HCT116 (cell line): ENCODE measurements at regions not wholly inside any gene's neighbourhood (a gene's known extent, or its start where the extent isn't known, plus 50 kb on each side); places are given as distances from the start of the nearest gene placed in this dataset.

Experiments
- ATAC-seq: fragments of 200-7000 bp; cut with Tn5 transposase; 2 replicates; pipeline ENCODE4 v1.9.1; 2020; ENCODE audit warnings: mild to moderate bottlenecking, moderate library complexity
- BruUV-seq: library from RNA; stranded (reverse); fragments of 400-500 nt; replicated peaks from 2 replicates; lab custom pipeline; 2021; lab: Mats Ljungman, UMichigan
- CTCF ChIA-PET: fragments of 300-600 bp; sonication (Branson Sonifier 250); formaldehyde crosslinking; loops from one replicate; lab custom pipeline; 2021; ENCODE audit warnings: antibody characterized with exemption; lab: Charles Lee
- POLR2A ChIA-PET: fragments of 300-600, 350-600 bp; sonication (Branson Sonifier 250); formaldehyde crosslinking; loops from one replicate; lab custom pipeline; 2021; ENCODE audit warnings: antibody characterized with exemption; lab: Charles Lee
- RAD21 ChIA-PET, 2 experiments: fragments of 300-600 bp; sonication (Branson Sonifier 250); formaldehyde crosslinking; loops; one replicate each; lab custom pipeline; 2023; ENCODE audit warnings: low total read pairs in 2 of 2; ENCODE audit not compliant: uncharacterized antibody in 2 of 2, unreplicated experiment in 2 of 2, low non-redundant PET in 1 of 2; lab: Charles Lee
- DNase-seq: peaks from one replicate; pipeline ENCODE4 v3.0.0-alpha.2; 2010; ENCODE audit warnings: low read depth, low spot score
- H2AFZ ChIP-seq: fragments of 200-600 bp; shearing (Covaris generic), sonication (generic); 2 replicates; pipeline ENCODE4 v1.6.1; 2017; ENCODE audit warnings: low read depth, mixed run types, mixed read lengths, antibody characterized with exemption, low read length; ENCODE audit not compliant: poor library complexity, severe bottlenecking
- H3K27ac ChIP-seq: 2 replicates; pipeline ENCODE4 v1.5.1; 2012; ENCODE audit warnings: low read depth, low read length
- H3K27me3 ChIP-seq: fragments of 200-600 bp; sonication (generic); 2 replicates; pipeline ENCODE4 v1.6.1; 2016; ENCODE audit warnings: mixed run types, low read length, mixed read lengths; ENCODE audit not compliant: insufficient read depth
- H3K36me3 ChIP-seq, 2 experiments: fragments of 200-500 bp in 1 of 2; fragments of 200-600 bp in 1 of 2; sonication (Bioruptor generic) in 1 of 2; sonication (generic) in 1 of 2; 2 replicates each; pipeline versions ENCODE4 v1.5.1 to v1.6.1; 2014 to 2016; ENCODE audit warnings: low read length in 2 of 2, inconsistent platforms in 1 of 2, mixed read lengths in 1 of 2, mixed run types in 1 of 2; ENCODE audit not compliant: insufficient read depth in 2 of 2, control insufficient read depth in 1 of 2
- H3K4me1 ChIP-seq, 2 experiments: fragments of 200-600 bp in 1 of 2; sonication (generic) in 1 of 2; 2 replicates each; pipeline versions ENCODE4 v1.5.1 to v1.6.1; 2012 to 2017; ENCODE audit warnings: low read length in 2 of 2, inconsistent platforms in 1 of 2, mild to moderate bottlenecking in 1 of 2, mixed read lengths in 1 of 2, mixed run types in 1 of 2, moderate library complexity in 1 of 2; ENCODE audit not compliant: insufficient read depth in 2 of 2, control insufficient read depth in 1 of 2
- H3K4me2 ChIP-seq: fragments of 200-600 bp; sonication (generic); 2 replicates; pipeline ENCODE4 v1.6.1; 2017; ENCODE audit warnings: mixed run types, low read length, mixed read lengths
- H3K4me3 ChIP-seq, 2 experiments: fragments of 200-600 bp in 1 of 2; sonication (generic) in 1 of 2; replicated peaks in 1 of 2; 2 replicates each; pipeline ENCODE4 v1.5.1; 2011 to 2016; ENCODE audit warnings: low read length in 2 of 2, control low read depth in 1 of 2, low read depth in 1 of 2, mild to moderate bottlenecking in 1 of 2, mixed read lengths in 1 of 2, mixed run types in 1 of 2
- H3K79me2 ChIP-seq: fragments of 200-600 bp; sonication (generic); 2 replicates; pipeline ENCODE4 v1.6.1; 2017; ENCODE audit warnings: mild to moderate bottlenecking, mixed run types, low read length, moderate library complexity, mixed read lengths; ENCODE audit not compliant: insufficient read depth
- H3K9ac ChIP-seq: fragments of 200-600 bp; sonication (generic); 2 replicates; pipeline ENCODE4 v1.6.1; 2016; ENCODE audit warnings: low read length, mixed read lengths
- H3K9me2 ChIP-seq: fragments of 200-600 bp; sonication (generic), shearing (Covaris generic); 2 replicates; pipeline ENCODE4 v1.6.1; 2017; ENCODE audit warnings: mixed run types, mild to moderate bottlenecking, moderate library complexity; ENCODE audit not compliant: insufficient read depth
- H3K9me3 ChIP-seq, 2 experiments: fragments of 200-500 bp in 1 of 2; fragments of 200-600 bp in 1 of 2; sonication (Bioruptor generic) in 1 of 2; sonication (generic) in 1 of 2; 2 replicates each; pipeline ENCODE4 v1.6.1; 2014 to 2017; ENCODE audit warnings: low read length in 2 of 2, mixed read lengths in 2 of 2, inconsistent platforms in 1 of 2, low read depth in 1 of 2, mild to moderate bottlenecking in 1 of 2, mixed run types in 1 of 2, moderate library complexity in 1 of 2; ENCODE audit not compliant: control insufficient read depth in 1 of 2, insufficient read depth in 1 of 2
- H4K20me1 ChIP-seq: fragments of 200-600 bp; sonication (generic), shearing (Covaris generic); 2 replicates; pipeline ENCODE4 v1.6.1; 2017; ENCODE audit warnings: mixed run types, mild to moderate bottlenecking, moderate library complexity; ENCODE audit not compliant: insufficient read depth
- JUND ChIP-seq: IDR thresholded peaks from 2 replicates; pipeline ENCODE4 v1.6.1; 2012
- POLR2A ChIP-seq: IDR thresholded peaks from 2 replicates; pipeline ENCODE4 v1.7.0; 2011; ENCODE audit warnings: borderline replicate concordance; ENCODE audit not compliant: insufficient read depth, insufficient read length; ENCODE audit errors: extremely low read depth
- SP1 ChIP-seq: IDR thresholded peaks from 2 replicates; pipeline ENCODE4 v1.6.1; 2012; ENCODE audit warnings: low read depth
- SRF ChIP-seq: IDR thresholded peaks from 2 replicates; pipeline ENCODE4 v1.6.1; 2012; ENCODE audit warnings: low read depth
- ZBTB33 ChIP-seq: IDR thresholded peaks from 2 replicates; pipeline ENCODE4 v1.6.1; 2011; ENCODE audit warnings: mild to moderate bottlenecking, low read length, moderate library complexity; ENCODE audit not compliant: insufficient replicate concordance; ENCODE audit errors: extremely low read depth
- ZFX ChIP-seq: fragments of 450-650 bp; IDR thresholded peaks from 2 replicates; pipeline ENCODE4 v1.6.1; 2017
- ZNF274 ChIP-seq: fragments of 200-500 bp; sonication (Bioruptor generic); IDR thresholded peaks from 2 replicates; pipeline ENCODE4 v1.6.1; 2014; ENCODE audit warnings: mild to moderate bottlenecking, low read depth, low read length, inconsistent platforms
- intact Hi-C: fragments of 100-400 bp; cut with micrococcal nuclease; formaldehyde crosslinking; loops from 2 replicates; pipeline ENCODE4 v1.10.0; 2022
- TF ChIP-seq, protein P1 (sequence below): IDR thresholded peaks from 2 replicates; pipeline ENCODE4 v1.6.1; 2012; ENCODE audit warnings: low read depth

- Histone ChIP-seq H3K9ac (no peak overlapping the region), H3K36me3 (no peaks in the 10 kb centered on the region), H3K79me2 (no peaks in the 10 kb centered on the region), H3K9me3 (no peaks in the 10 kb centered on the region), H3K27ac (no peak overlapping the region), H3K4me2 (no peak overlapping the region), H3K27me3 (peaks cover 8% of the 10 kb centered on the region; the same call in 1 of the 2 replicates), H4K20me1 (no peaks in the 10 kb centered on the region), H3K4me3 (no peak overlapping the region), H2AFZ (no peak overlapping the region), H3K9me2 (no peaks in the 10 kb centered on the region), H3K4me1 (no peaks in the 10 kb centered on the region)
- DNase-seq (no peak), ATAC-seq (no peak)
- ChIA-PET POLR2A (no interaction called here), CTCF (no interaction called here), RAD21 (no interaction called here)
- intact Hi-C loops: no loop called here
- BruUV-seq: no TSS peak
- TF ChIP-seq ZFX (no peak), SP1 (no peak), SRF (no peak)
These were observed 246.8 kb upstream of the KCNG1 start for GRCh38 chr20:51269671-51270070.

DNA sequence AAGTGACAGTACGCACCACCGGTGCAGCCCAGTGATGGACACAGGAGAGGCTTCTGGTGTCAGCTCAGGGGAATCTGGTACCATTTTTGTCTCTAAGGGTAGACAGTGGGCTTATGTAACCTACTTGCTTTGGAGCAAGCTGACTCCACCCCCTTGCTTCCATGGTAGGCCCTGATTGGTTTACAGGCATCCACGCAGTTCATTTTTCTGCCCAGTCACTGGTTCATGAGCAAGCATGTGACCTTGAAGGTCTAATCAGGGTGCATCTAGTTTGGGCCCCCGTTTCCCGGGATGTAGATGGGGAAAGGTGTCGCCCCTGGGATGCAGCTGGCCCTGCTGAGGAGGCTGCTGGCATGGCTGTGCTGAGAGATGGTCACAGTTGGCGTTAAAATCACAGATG is 244.8 kb upstream of the KCNG1 start:
- H3K9me3 ChIP-seq: no peaks in the 10 kb centered on the region
- no TSS peak for BruUV-seq
- no peaks in the 10 kb centered on the region for H3K27me3 ChIP-seq
- H3K4me1 ChIP-seq: no peaks in the 10 kb centered on the region
- no peak overlapping the region for H3K4me3 ChIP-seq
- no peak overlapping the region for H2AFZ ChIP-seq
- no peak overlapping the region for H3K27ac ChIP-seq
- ATAC-seq: no peak
- no peaks in the 10 kb centered on the region for H3K79me2 ChIP-seq
- no peaks in the 10 kb centered on the region for H4K20me1 ChIP-seq
- no peak for DNase-seq
- H3K4me2 ChIP-seq: no peak overlapping the region
- intact Hi-C loops: no loop called here
- no peaks in the 10 kb centered on the region for H3K9me2 ChIP-seq
- H3K36me3 ChIP-seq: no peaks in the 10 kb centered on the region
- POLR2A ChIA-PET: no interaction called here
- TF ChIP-seq POLR2A (no peak), SRF (no peak), JUND (no peak), ZBTB33 (no peak), ZNF274 (no peak)
- TF ChIP-seq, protein P1, sequence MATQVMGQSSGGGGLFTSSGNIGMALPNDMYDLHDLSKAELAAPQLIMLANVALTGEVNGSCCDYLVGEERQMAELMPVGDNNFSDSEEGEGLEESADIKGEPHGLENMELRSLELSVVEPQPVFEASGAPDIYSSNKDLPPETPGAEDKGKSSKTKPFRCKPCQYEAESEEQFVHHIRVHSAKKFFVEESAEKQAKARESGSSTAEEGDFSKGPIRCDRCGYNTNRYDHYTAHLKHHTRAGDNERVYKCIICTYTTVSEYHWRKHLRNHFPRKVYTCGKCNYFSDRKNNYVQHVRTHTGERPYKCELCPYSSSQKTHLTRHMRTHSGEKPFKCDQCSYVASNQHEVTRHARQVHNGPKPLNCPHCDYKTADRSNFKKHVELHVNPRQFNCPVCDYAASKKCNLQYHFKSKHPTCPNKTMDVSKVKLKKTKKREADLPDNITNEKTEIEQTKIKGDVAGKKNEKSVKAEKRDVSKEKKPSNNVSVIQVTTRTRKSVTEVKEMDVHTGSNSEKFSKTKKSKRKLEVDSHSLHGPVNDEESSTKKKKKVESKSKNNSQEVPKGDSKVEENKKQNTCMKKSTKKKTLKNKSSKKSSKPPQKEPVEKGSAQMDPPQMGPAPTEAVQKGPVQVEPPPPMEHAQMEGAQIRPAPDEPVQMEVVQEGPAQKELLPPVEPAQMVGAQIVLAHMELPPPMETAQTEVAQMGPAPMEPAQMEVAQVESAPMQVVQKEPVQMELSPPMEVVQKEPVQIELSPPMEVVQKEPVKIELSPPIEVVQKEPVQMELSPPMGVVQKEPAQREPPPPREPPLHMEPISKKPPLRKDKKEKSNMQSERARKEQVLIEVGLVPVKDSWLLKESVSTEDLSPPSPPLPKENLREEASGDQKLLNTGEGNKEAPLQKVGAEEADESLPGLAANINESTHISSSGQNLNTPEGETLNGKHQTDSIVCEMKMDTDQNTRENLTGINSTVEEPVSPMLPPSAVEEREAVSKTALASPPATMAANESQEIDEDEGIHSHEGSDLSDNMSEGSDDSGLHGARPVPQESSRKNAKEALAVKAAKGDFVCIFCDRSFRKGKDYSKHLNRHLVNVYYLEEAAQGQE: no peak
- TF ChIP-seq, all 23 proteins: peak for 0
- no peak overlapping the region for H3K9ac ChIP-seq
- ChIA-PET RAD21 (no interaction called here), CTCF (no interaction called here)
